K562 (cell line): ENCODE measurements at regions not wholly inside any gene's neighbourhood (a gene's known extent, or its start where the extent isn't known, plus 50 kb on each side); places are given as distances from the start of the nearest gene placed in this dataset.
A peak's percentile ranks its signal among the peaks of the same experiment; 100 is the strongest.

Experiments
- ATAC-seq: fragments of 200-7000 bp; cut with Tn5 transposase; 3 replicates; pipeline ENCODE4 v1.9.1; 2020; ENCODE audit warnings: moderate library complexity
- BruUV-seq: library from RNA; stranded (reverse); fragments of 400-500 nt; replicated peaks from 2 replicates; lab custom pipeline; 2021; lab: Mats Ljungman, UMichigan
- CTCF ChIA-PET: fragments of 300-600 bp; formaldehyde crosslinking; extraction: SDS; loops from one replicate; lab custom pipeline; 2021; ENCODE audit warnings: low intra/inter-chr PET ratio; lab: Yijun Ruan, JAX
- POLR2A ChIA-PET: fragments of 300-600, 350-650 bp; sonication (Branson Sonifier 250); formaldehyde crosslinking; extraction: SDS; loops from one replicate; lab custom pipeline; 2021; ENCODE audit warnings: antibody characterized with exemption, inconsistent platforms; lab: Yijun Ruan, JAX
- DNase-seq, 4 experiments: peaks; one replicate each; pipeline versions ENCODE4 v3.0.0 to v3.0.0-alpha.2; 2011 to 2018; ENCODE audit warnings: low spot score in 3 of 4, mixed read lengths in 3 of 4; ENCODE audit errors: extremely low read depth in 1 of 4
- FAIRE-seq: peaks from 2 replicates; lab custom pipeline; 2011; peaks lifted over from hg19 to GRCh38; lab: Jason Lieb, UNC
- H2AFZ ChIP-seq: 2 replicates; pipeline ENCODE4 v1.6.0; 2011; ENCODE audit warnings: low read depth, low read length, control low read depth, inconsistent platforms
- H3K27ac ChIP-seq: fragments of 200-600 bp; 3 replicates; pipeline ENCODE4 v1.8.0; 2011; ENCODE audit warnings: low read depth, mild to moderate bottlenecking, control low read depth, inconsistent platforms, low read length, moderate library complexity, mixed read lengths; ENCODE audit errors: extremely low read depth
- H3K27me3 ChIP-seq, 2 experiments: fragments of 300-600 bp in 1 of 2; 2 replicates in 1 of 2; 3 replicates in 1 of 2; pipeline versions ENCODE4 v1.6.0 to v1.8.0; 2011; ENCODE audit warnings: inconsistent platforms in 2 of 2, low read length in 2 of 2, mild to moderate bottlenecking in 1 of 2, mixed read lengths in 1 of 2, moderate library complexity in 1 of 2; ENCODE audit not compliant: control insufficient read depth in 2 of 2, insufficient read depth in 2 of 2
- H3K36me3 ChIP-seq: fragments of 300-600 bp; 3 replicates; pipeline ENCODE4 v1.8.0; 2011; ENCODE audit warnings: mild to moderate bottlenecking, low read length, inconsistent platforms; ENCODE audit not compliant: control insufficient read depth, insufficient read depth
- H3K4me1 ChIP-seq, 2 experiments: fragments of 200-600 bp in 1 of 2; replicated peaks in 1 of 2; 2 replicates in 1 of 2; 3 replicates in 1 of 2; pipeline versions ENCODE4 v1.5.1 to v1.8.0; 2011; ENCODE audit warnings: inconsistent platforms in 2 of 2, low read length in 2 of 2, mild to moderate bottlenecking in 1 of 2, mixed read lengths in 1 of 2, moderate library complexity in 1 of 2; ENCODE audit not compliant: control insufficient read depth in 2 of 2, insufficient read depth in 2 of 2
- H3K4me2 ChIP-seq: 2 replicates; pipeline ENCODE4 v1.6.1; 2011; ENCODE audit warnings: low read length, control low read depth, inconsistent platforms, mixed read lengths; ENCODE audit not compliant: insufficient read depth
- H3K4me3 ChIP-seq: fragments of 200-600 bp; sonication (generic), shearing (Covaris generic); 2 replicates; pipeline ENCODE4 v1.5.1; 2016; ENCODE audit warnings: control low read depth, inconsistent platforms
- H3K79me2 ChIP-seq: fragments of 200-600 bp; 3 replicates; pipeline ENCODE4 v1.8.0; 2011; ENCODE audit warnings: low read length, inconsistent platforms; ENCODE audit not compliant: control insufficient read depth, insufficient read depth
- H3K9ac ChIP-seq, 2 experiments: 2 replicates each; pipeline versions ENCODE4 v1.6.0 to v1.6.1; 2011; ENCODE audit warnings: low read depth in 2 of 2, low read length in 2 of 2, control low read depth in 1 of 2, inconsistent platforms in 1 of 2, mild to moderate bottlenecking in 1 of 2, mixed read lengths in 1 of 2; ENCODE audit not compliant: insufficient read depth in 1 of 2
- H3K9me1 ChIP-seq: one replicate; pipeline ENCODE4 v1.6.0; 2011; ENCODE audit warnings: inconsistent platforms, mild to moderate bottlenecking, low read length, moderate library complexity; ENCODE audit not compliant: control insufficient read depth, insufficient read depth
- H3K9me3 ChIP-seq: replicated peaks from 2 replicates; pipeline ENCODE4 v1.5.1; 2011; ENCODE audit warnings: low read depth, low read length, inconsistent platforms; ENCODE audit not compliant: control insufficient read depth, insufficient read depth
- H4K20me1 ChIP-seq: replicated peaks from 2 replicates; pipeline ENCODE4 v1.6.1; 2011; ENCODE audit warnings: low read length, inconsistent platforms, mixed read lengths; ENCODE audit not compliant: control insufficient read depth, insufficient read depth
- FOSL1 ChIP-seq: fragments of 200-800 bp; sonication (Bioruptor generic); conservative IDR thresholded peaks from 2 replicates; pipeline ENCODE4 v1.6.1; 2016; ENCODE audit warnings: missing genetic modification characterization, missing compliant biosample characterization
- HNRNPLL ChIP-seq: fragments of 200-400 bp; formaldehyde crosslinking; IDR thresholded peaks from 2 replicates; pipeline ENCODE4 v1.6.1; 2017; ENCODE audit warnings: low read length, low read depth, mild to moderate bottlenecking; ENCODE audit not compliant: poor library complexity, severe bottlenecking
- PCBP2 ChIP-seq: fragments of 200-400 bp; formaldehyde crosslinking; IDR thresholded peaks from 2 replicates; pipeline ENCODE4 v1.6.1; 2018; ENCODE audit warnings: low read length, low read depth, mild to moderate bottlenecking, moderate library complexity; ENCODE audit not compliant: poor library complexity, severe bottlenecking
- TCF7 ChIP-seq: sonication (generic); IDR thresholded peaks from 2 replicates; pipeline ENCODE4 v1.6.1; 2016; ENCODE audit warnings: antibody characterized with exemption, borderline replicate concordance
- ZFP1 ChIP-seq: fragments of 450-650 bp; formaldehyde crosslinking; IDR thresholded peaks from 2 replicates; pipeline ENCODE4 v1.4.0; 2020; ENCODE audit warnings: mild to moderate bottlenecking, mixed read lengths
- ZHX1 ChIP-seq: fragments of 150-350 bp; conservative IDR thresholded peaks from 2 replicates; pipeline ENCODE4 v1.6.1; 2014; ENCODE audit warnings: low read length
- ZNF24 ChIP-seq: fragments of 450-650 bp; IDR thresholded peaks from 2 replicates; pipeline ENCODE4 v1.6.1; 2016
- ZNF444 ChIP-seq: fragments of 250-450 bp; sonication (Bioruptor Pico); IDR thresholded peaks from 2 replicates; pipeline ENCODE4 v1.4.0; 2020; ENCODE audit warnings: mild to moderate bottlenecking, moderate library complexity
- ZNF766 ChIP-seq: fragments of 200-800 bp; sonication (Bioruptor generic); conservative IDR thresholded peaks from 2 replicates; pipeline ENCODE4 v1.6.1; 2016; ENCODE audit warnings: missing genetic modification characterization, missing compliant biosample characterization
- WGBS: fragments of 100-300 bp; shearing (Covaris generic); methylation state at CpG from one replicate; pipeline ENCODE4 v1.1.6; 2016; ENCODE audit warnings: low coverage, mixed read lengths; ENCODE audit not compliant: insufficient coverage; ENCODE audit errors: missing lambda C conversion rate; 5-methylcytosine and 5-hydroxymethylcytosine counted together
- in situ Hi-C: fragments of 300-500 bp; cut with MboI; formaldehyde crosslinking; loops from 4 replicates; pipeline ENCODE4 v1.15.0; 2018; ENCODE audit warnings: inconsistent platforms, mixed read lengths
- intact Hi-C: fragments of 100-400 bp; cut with micrococcal nuclease; formaldehyde crosslinking; loops from 2 replicates; pipeline ENCODE4 v1.14.2; 2022

GRCh38 chr15:69898243-69898642, 199.5 kb downstream of the TLE3 start:
- TF ChIP-seq ZFP1 (no peak), TCF7 (no peak), ZHX1 (no peak), PCBP2 (no peak), HNRNPLL (no peak), ZNF766 (CRISPR knock-in tag) (no peak), ZNF444 (no peak), FOSL1 (tag) (no peak), ZNF24 (peak; percentile 89)
- no peak overlapping the region for H3K9ac ChIP-seq
- no peaks in the 10 kb centered on the region for H3K4me1 ChIP-seq
- BruUV-seq, result no TSS peak
- H3K27ac ChIP-seq, result no peak overlapping the region
- H3K9me1 ChIP-seq, result no peaks in the 10 kb centered on the region
- intact Hi-C loops (no loop called here), in situ Hi-C loops (no loop called here)
- no peaks in the 10 kb centered on the region for H3K79me2 ChIP-seq
- ATAC-seq, result no peak
- DNase-seq, result no peak
- H4K20me1 ChIP-seq, result no peaks in the 10 kb centered on the region
- no peaks in the 10 kb centered on the region for H3K9me3 ChIP-seq
- 0% methylated on average over 2 of the region's 2 CpGs for WGBS
- H3K4me2 ChIP-seq, result no peak overlapping the region
- peaks cover 0 to 4% of the 10 kb centered on the region in 2 experiments; a peak in 2 of 5 replicates for H3K27me3 ChIP-seq
- no peak overlapping the region for H2AFZ ChIP-seq
- H3K36me3 ChIP-seq, result no peaks in the 10 kb centered on the region
- CTCF ChIA-PET, result interaction anchor here (0.6 kb wide), 1 partner anchor 413 kb away, joined by 3 read pairs; no protein-coding TSS in a partner anchor
- FAIRE-seq, result no peak
- H3K4me3 ChIP-seq, result no peak overlapping the region
- POLR2A ChIA-PET, result no interaction called here
